ENCODE measurements at regions not wholly inside any gene's neighbourhood (a gene's known extent, or its start where the extent isn't known, plus 50 kb on each side); places are given as distances from the start of the nearest gene placed in this dataset.

DNA sequence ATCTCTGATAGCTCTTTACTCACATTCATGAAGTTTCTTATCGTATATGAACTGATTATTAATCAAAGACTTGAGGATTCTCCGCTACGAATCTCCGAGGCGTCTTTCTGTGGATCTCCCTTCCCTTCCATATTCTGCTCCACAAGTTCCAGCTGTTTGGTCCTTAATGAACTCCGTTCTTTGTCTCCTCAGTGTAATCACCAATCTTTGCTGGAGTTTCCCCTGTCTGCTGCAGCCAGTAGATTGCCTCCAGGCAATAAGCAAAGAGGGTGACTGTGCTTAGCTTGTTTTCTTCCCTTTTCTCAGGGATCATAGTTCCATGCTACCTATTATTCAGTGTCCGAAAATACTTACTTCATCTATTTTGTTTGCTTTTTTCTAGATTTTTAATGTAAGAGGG, 169.6 kb upstream of the FOLH1 start:
- TF ChIP-seq, protein P1, sequence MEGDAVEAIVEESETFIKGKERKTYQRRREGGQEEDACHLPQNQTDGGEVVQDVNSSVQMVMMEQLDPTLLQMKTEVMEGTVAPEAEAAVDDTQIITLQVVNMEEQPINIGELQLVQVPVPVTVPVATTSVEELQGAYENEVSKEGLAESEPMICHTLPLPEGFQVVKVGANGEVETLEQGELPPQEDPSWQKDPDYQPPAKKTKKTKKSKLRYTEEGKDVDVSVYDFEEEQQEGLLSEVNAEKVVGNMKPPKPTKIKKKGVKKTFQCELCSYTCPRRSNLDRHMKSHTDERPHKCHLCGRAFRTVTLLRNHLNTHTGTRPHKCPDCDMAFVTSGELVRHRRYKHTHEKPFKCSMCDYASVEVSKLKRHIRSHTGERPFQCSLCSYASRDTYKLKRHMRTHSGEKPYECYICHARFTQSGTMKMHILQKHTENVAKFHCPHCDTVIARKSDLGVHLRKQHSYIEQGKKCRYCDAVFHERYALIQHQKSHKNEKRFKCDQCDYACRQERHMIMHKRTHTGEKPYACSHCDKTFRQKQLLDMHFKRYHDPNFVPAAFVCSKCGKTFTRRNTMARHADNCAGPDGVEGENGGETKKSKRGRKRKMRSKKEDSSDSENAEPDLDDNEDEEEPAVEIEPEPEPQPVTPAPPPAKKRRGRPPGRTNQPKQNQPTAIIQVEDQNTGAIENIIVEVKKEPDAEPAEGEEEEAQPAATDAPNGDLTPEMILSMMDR (IDR thresholded peaks at IDR 0.05): no peak
- no peak for TF ChIP-seq ZFX (IDR thresholded peaks at IDR 0.05; ENCODE audit: borderline replicate concordance)

Data from 22Rv1 (cell line).